PFSK-1 (cell line): ENCODE measurements at regions not wholly inside any gene's neighbourhood (a gene's known extent, or its start where the extent isn't known, plus 50 kb on each side); places are given as distances from the start of the nearest gene placed in this dataset.

Source experiments
- FOXP2 ChIP-seq: optimal IDR thresholded peaks from 2 replicates; pipeline ENCODE3; 2011; ENCODE audit warnings: borderline replicate concordance, control low read depth, inconsistent platforms; ENCODE audit not compliant: insufficient read depth; ENCODE audit errors: extremely low read length, extremely low read depth
- POLR2AphosphoS5 ChIP-seq: IDR thresholded peaks from 2 replicates; pipeline ENCODE4 v1.6.1; 2012; ENCODE audit warnings: low read depth, mild to moderate bottlenecking, control low read depth, low read length, moderate library complexity
- SIN3A ChIP-seq: IDR thresholded peaks from 2 replicates; pipeline ENCODE4 v1.6.1; 2012; ENCODE audit warnings: mild to moderate bottlenecking, low read length, moderate library complexity, borderline replicate concordance; ENCODE audit not compliant: insufficient read depth
- TAF1 ChIP-seq: IDR thresholded peaks from 2 replicates; pipeline ENCODE4 v1.6.1; 2012; ENCODE audit warnings: low read length, control low read depth, borderline replicate concordance; ENCODE audit not compliant: insufficient read depth
- TF ChIP-seq, protein P1 (sequence below), 2 experiments: IDR thresholded peaks; 2 replicates each; pipeline versions ENCODE4 v1.6.1 to v1.8.0; 2011 to 2012; ENCODE audit warnings: low read depth in 2 of 2, low read length in 2 of 2, control low read depth in 1 of 2, inconsistent platforms in 1 of 2, mild to moderate bottlenecking in 1 of 2, moderate library complexity in 1 of 2; ENCODE audit not compliant: insufficient read depth in 1 of 2

DNA sequence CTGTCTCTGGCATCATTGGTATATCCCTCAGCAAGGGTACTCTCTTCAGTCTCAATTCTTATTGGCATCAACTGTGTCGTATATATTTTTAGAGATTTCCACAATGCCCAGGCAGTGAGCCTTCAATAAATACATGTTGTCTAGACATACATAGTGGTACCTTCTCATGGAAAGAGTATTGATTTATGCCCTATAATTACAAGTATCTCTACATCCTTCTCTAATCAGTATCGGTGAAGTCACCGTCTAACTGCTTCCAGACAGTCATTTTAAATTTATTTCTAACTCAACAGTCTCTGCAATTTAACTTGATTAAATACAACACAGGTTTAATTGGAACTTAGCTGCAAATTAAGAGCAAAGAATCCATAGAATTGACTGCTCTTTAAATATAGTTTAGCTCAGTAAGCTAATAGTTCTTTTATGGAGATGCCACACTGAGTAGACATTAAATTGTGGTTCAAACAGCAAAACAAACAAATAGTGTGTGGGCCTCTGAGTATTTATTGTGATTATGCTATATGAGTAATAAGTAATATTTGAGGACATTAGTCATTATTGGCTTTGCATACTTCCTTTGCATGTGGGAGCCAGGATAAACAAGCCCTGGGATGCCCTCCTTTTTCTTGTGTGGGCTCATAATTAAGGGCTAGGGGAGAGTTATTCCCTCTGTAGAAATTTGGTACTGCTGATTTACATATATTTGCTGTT lies 126.9 kb upstream of the DUSP10 start:
- peak; percentile 58; the same call in 1 of the 2 replicates for TF ChIP-seq SIN3A
- TF ChIP-seq, protein P1, sequence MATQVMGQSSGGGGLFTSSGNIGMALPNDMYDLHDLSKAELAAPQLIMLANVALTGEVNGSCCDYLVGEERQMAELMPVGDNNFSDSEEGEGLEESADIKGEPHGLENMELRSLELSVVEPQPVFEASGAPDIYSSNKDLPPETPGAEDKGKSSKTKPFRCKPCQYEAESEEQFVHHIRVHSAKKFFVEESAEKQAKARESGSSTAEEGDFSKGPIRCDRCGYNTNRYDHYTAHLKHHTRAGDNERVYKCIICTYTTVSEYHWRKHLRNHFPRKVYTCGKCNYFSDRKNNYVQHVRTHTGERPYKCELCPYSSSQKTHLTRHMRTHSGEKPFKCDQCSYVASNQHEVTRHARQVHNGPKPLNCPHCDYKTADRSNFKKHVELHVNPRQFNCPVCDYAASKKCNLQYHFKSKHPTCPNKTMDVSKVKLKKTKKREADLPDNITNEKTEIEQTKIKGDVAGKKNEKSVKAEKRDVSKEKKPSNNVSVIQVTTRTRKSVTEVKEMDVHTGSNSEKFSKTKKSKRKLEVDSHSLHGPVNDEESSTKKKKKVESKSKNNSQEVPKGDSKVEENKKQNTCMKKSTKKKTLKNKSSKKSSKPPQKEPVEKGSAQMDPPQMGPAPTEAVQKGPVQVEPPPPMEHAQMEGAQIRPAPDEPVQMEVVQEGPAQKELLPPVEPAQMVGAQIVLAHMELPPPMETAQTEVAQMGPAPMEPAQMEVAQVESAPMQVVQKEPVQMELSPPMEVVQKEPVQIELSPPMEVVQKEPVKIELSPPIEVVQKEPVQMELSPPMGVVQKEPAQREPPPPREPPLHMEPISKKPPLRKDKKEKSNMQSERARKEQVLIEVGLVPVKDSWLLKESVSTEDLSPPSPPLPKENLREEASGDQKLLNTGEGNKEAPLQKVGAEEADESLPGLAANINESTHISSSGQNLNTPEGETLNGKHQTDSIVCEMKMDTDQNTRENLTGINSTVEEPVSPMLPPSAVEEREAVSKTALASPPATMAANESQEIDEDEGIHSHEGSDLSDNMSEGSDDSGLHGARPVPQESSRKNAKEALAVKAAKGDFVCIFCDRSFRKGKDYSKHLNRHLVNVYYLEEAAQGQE (IDR thresholded peaks at IDR 0.05; ENCODE audit: insufficient read depth in 1 of 2, low read depth in 2 of 2, low read length in 2 of 2), result no peak

DNA sequence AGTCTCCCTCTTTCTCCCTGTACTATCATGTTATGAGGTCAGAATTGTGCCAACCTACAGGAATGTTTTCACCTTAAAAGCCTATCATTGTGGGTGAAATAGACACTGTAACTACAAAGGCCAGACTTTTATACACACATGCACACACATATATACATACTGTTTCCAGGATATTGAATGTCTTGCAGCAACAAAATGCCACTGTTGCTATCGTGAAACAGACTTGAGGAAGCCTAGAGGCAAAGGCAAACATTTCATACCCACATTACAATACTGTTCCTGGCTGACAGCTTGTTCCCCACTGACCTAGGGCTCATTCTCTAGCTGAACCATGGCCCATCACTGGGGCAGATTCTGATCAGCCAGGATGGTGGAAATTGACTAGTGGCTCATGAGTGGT lies 125.1 kb upstream of the DUSP10 start:
- TF ChIP-seq POLR2AphosphoS5, result no peak
- TF ChIP-seq SIN3A, result no peak
- TF ChIP-seq, protein P1 (IDR thresholded peaks at IDR 0.05; ENCODE audit: insufficient read depth in 1 of 2, low read depth in 2 of 2, low read length in 2 of 2), result no peak
- TF ChIP-seq TAF1, result no peak
- TF ChIP-seq FOXP2, result no peak

DNA sequence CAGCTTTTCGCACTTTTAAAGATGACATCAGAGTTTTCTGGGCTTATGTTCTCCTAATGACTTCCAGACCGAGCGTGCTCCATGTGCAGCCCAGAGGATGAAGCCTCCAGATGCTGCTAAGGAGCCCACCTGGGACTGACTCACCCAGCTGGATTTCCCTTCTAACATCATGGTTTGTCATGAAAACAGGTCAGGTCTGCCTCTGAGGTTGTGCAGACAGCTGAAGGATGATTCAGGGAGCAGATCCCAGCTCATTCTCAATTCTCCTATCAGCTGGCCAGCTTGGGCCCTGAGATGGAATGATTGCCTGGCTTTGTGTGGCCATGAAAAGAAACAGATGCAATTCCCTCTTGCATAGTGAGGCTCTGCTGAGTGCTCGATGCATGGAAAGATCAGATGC lies 123.9 kb upstream of the DUSP10 start:
- TF ChIP-seq FOXP2 (no peak), SIN3A (no peak), TAF1 (no peak), POLR2AphosphoS5 (no peak)
- TF ChIP-seq, protein P1 (IDR thresholded peaks at IDR 0.05; ENCODE audit: insufficient read depth in 1 of 2, low read depth in 2 of 2, low read length in 2 of 2), result no peak

DNA sequence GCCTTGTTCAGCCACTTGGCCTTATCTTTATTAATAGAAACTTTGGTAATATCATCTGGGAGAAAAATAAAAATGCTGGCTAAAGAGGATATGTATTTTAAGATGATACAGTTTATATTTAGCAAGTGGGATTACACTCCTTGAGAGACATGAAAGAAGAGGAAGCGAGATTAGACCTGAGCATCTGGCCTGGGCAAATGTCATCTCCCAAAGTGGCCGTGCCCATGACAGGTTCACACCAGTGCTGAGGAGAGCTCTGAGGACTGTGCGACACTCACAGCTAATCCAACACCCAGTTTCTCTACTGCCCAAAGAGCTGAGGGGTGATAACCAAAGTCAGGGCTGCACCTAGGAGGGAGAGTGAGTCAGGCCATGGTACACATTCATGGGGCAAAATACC lies 121.7 kb upstream of the DUSP10 start:
- TF ChIP-seq SIN3A (no peak), POLR2AphosphoS5 (no peak), FOXP2 (no peak), TAF1 (no peak)
- TF ChIP-seq, protein P1 (IDR thresholded peaks at IDR 0.05; ENCODE audit: insufficient read depth in 1 of 2, low read depth in 2 of 2, low read length in 2 of 2), result no peak

DNA sequence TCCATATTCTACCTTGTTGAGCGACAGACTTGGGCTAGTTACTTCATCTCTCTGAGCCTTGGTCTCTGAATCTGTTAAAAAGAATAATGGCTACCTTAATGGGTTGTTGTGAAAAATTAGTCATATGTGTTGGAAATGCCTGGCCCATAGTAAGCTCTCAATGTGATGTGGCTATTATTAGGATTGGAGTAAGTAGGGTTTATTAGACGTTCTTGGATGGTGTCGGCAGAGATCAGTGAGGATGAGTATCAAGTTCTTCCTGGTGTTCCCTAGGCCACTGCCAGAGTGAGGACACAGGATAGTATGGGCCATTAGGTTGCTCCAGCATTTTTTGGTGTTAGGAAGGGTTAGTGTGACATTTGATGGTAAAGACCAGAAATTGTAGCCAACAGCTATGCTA lies 121.1 kb upstream of the DUSP10 start:
- TF ChIP-seq POLR2AphosphoS5 (no peak), FOXP2 (no peak), SIN3A (no peak), TAF1 (no peak)
- TF ChIP-seq, protein P1 (IDR thresholded peaks at IDR 0.05; ENCODE audit: insufficient read depth in 1 of 2, low read depth in 2 of 2, low read length in 2 of 2), result no peak
